H1 (cell line): ENCODE measurements at regions not wholly inside any gene's neighbourhood (a gene's known extent, or its start where the extent isn't known, plus 50 kb on each side); places are given as distances from the start of the nearest gene placed in this dataset.

Experiments
- TF ChIP-seq, protein P1 (sequence below): fragments of 300-600 bp; sonication (generic); IDR thresholded peaks from 2 replicates; pipeline ENCODE4 v1.7.1; 2012; ENCODE audit warnings: low read length, moderate library complexity, mild to moderate bottlenecking, inconsistent platforms; ENCODE audit not compliant: insufficient replicate concordance

DNA sequence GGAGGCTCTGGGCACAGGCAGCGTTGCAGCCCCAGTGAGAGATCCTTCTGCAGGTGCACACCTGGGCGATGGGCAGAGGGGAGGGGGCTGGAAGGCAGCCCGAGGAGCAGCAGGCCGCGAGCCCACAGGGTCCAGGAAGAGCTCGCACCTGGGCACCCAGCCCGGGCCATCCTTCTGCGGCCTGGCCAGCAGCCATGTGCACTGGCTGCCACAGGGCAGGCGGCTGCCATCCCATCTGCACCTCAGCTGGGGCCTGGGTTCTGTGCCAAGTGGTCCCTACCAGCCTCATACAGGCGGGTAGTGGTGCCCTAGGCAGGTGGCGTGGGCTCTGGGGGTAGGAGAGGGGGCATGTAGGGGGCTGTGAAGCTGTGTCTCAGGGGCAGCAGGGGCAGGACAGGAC lies 197.2 kb downstream of the RBFOX3 start (continued):
- TF ChIP-seq, protein P1, sequence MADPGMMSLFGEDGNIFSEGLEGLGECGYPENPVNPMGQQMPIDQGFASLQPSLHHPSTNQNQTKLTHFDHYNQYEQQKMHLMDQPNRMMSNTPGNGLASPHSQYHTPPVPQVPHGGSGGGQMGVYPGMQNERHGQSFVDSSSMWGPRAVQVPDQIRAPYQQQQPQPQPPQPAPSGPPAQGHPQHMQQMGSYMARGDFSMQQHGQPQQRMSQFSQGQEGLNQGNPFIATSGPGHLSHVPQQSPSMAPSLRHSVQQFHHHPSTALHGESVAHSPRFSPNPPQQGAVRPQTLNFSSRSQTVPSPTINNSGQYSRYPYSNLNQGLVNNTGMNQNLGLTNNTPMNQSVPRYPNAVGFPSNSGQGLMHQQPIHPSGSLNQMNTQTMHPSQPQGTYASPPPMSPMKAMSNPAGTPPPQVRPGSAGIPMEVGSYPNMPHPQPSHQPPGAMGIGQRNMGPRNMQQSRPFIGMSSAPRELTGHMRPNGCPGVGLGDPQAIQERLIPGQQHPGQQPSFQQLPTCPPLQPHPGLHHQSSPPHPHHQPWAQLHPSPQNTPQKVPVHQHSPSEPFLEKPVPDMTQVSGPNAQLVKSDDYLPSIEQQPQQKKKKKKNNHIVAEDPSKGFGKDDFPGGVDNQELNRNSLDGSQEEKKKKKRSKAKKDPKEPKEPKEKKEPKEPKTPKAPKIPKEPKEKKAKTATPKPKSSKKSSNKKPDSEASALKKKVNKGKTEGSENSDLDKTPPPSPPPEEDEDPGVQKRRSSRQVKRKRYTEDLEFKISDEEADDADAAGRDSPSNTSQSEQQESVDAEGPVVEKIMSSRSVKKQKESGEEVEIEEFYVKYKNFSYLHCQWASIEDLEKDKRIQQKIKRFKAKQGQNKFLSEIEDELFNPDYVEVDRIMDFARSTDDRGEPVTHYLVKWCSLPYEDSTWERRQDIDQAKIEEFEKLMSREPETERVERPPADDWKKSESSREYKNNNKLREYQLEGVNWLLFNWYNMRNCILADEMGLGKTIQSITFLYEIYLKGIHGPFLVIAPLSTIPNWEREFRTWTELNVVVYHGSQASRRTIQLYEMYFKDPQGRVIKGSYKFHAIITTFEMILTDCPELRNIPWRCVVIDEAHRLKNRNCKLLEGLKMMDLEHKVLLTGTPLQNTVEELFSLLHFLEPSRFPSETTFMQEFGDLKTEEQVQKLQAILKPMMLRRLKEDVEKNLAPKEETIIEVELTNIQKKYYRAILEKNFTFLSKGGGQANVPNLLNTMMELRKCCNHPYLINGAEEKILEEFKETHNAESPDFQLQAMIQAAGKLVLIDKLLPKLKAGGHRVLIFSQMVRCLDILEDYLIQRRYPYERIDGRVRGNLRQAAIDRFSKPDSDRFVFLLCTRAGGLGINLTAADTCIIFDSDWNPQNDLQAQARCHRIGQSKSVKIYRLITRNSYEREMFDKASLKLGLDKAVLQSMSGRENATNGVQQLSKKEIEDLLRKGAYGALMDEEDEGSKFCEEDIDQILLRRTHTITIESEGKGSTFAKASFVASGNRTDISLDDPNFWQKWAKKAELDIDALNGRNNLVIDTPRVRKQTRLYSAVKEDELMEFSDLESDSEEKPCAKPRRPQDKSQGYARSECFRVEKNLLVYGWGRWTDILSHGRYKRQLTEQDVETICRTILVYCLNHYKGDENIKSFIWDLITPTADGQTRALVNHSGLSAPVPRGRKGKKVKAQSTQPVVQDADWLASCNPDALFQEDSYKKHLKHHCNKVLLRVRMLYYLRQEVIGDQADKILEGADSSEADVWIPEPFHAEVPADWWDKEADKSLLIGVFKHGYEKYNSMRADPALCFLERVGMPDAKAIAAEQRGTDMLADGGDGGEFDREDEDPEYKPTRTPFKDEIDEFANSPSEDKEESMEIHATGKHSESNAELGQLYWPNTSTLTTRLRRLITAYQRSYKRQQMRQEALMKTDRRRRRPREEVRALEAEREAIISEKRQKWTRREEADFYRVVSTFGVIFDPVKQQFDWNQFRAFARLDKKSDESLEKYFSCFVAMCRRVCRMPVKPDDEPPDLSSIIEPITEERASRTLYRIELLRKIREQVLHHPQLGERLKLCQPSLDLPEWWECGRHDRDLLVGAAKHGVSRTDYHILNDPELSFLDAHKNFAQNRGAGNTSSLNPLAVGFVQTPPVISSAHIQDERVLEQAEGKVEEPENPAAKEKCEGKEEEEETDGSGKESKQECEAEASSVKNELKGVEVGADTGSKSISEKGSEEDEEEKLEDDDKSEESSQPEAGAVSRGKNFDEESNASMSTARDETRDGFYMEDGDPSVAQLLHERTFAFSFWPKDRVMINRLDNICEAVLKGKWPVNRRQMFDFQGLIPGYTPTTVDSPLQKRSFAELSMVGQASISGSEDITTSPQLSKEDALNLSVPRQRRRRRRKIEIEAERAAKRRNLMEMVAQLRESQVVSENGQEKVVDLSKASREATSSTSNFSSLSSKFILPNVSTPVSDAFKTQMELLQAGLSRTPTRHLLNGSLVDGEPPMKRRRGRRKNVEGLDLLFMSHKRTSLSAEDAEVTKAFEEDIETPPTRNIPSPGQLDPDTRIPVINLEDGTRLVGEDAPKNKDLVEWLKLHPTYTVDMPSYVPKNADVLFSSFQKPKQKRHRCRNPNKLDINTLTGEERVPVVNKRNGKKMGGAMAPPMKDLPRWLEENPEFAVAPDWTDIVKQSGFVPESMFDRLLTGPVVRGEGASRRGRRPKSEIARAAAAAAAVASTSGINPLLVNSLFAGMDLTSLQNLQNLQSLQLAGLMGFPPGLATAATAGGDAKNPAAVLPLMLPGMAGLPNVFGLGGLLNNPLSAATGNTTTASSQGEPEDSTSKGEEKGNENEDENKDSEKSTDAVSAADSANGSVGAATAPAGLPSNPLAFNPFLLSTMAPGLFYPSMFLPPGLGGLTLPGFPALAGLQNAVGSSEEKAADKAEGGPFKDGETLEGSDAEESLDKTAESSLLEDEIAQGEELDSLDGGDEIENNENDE: no peak
- TF ChIP-seq, all 59 proteins: peak for 0
